ENCODE measurements at regions not wholly inside any gene's neighbourhood (a gene's known extent, or its start where the extent isn't known, plus 50 kb on each side); places are given as distances from the start of the nearest gene placed in this dataset.

GRCh38 chr5:31007672-31008071 is 185.8 kb upstream of the CDH6 start:
- ATAC-seq = no peak

GRCh38 chr5:31000287-31000686 is 193.2 kb upstream of the CDH6 start:
- ATAC-seq = no peak
- TF ChIP-seq PATZ1 (CRISPR knock-in tag; IDR thresholded peaks at IDR 0.05; ENCODE audit: borderline replicate concordance) = no peak
- TF ChIP-seq POU6F1 (CRISPR knock-in tag; IDR thresholded peaks at IDR 0.05; ENCODE audit: borderline replicate concordance, low read depth) = no peak
- no peak for TF ChIP-seq ZFP3 (CRISPR knock-in tag; IDR thresholded peaks at IDR 0.05)
- TF ChIP-seq ZNF70 (CRISPR knock-in tag; IDR thresholded peaks at IDR 0.05) = no peak
- no peak for TF ChIP-seq TSHZ2 (CRISPR knock-in tag; IDR thresholded peaks at IDR 0.05)
- TF ChIP-seq ESRRG (CRISPR knock-in tag; IDR thresholded peaks at IDR 0.05) = no peak

More at GRCh38 chr5:31007672-31008071, 185.8 kb upstream of the CDH6 start:
- TF ChIP-seq ZC3H10 (CRISPR knock-in tag; IDR thresholded peaks at IDR 0.05) (no peak), ZNF70 (CRISPR knock-in tag; IDR thresholded peaks at IDR 0.05) (no peak), ARNTL (CRISPR knock-in tag; IDR thresholded peaks at IDR 0.05; ENCODE audit: borderline replicate concordance, low read depth) (no peak), PPARA (CRISPR knock-in tag; IDR thresholded peaks at IDR 0.05; ENCODE audit: borderline replicate concordance) (no peak), PATZ1 (CRISPR knock-in tag; IDR thresholded peaks at IDR 0.05; ENCODE audit: borderline replicate concordance) (no peak), ZNF565 (CRISPR knock-in tag; conservative IDR thresholded peaks at IDR 0.05; ENCODE audit: low read depth) (no peak)

GRCh38 chr5:30997681-30998080 is 195.8 kb upstream of the CDH6 start:
- ATAC-seq = no peak
- TF ChIP-seq POU6F1 (CRISPR knock-in tag; IDR thresholded peaks at IDR 0.05; ENCODE audit: borderline replicate concordance, low read depth) = no peak
- no peak for TF ChIP-seq ZNF70 (CRISPR knock-in tag; IDR thresholded peaks at IDR 0.05)
- TF ChIP-seq TSHZ2 (CRISPR knock-in tag; IDR thresholded peaks at IDR 0.05) = no peak
- TF ChIP-seq TCF4 (CRISPR knock-in tag; IDR thresholded peaks at IDR 0.05; ENCODE audit: borderline replicate concordance) = no peak
- no peak for TF ChIP-seq CSRNP3 (CRISPR knock-in tag; IDR thresholded peaks at IDR 0.05)
- TF ChIP-seq ZNF8 (CRISPR knock-in tag; IDR thresholded peaks at IDR 0.05) = no peak
- TF ChIP-seq ZNF565 (CRISPR knock-in tag; conservative IDR thresholded peaks at IDR 0.05; ENCODE audit: low read depth) = no peak
- no peak for TF ChIP-seq PATZ1 (CRISPR knock-in tag; IDR thresholded peaks at IDR 0.05; ENCODE audit: borderline replicate concordance)
- no peak for TF ChIP-seq GLIS3 (CRISPR knock-in tag; IDR thresholded peaks at IDR 0.05)
- TF ChIP-seq CREB5 (CRISPR knock-in tag; IDR thresholded peaks at IDR 0.05; ENCODE audit: low read depth) = no peak
- TF ChIP-seq SNAI2 (CRISPR knock-in tag; IDR thresholded peaks at IDR 0.05) = no peak
- no peak for TF ChIP-seq ZC3H10 (CRISPR knock-in tag; IDR thresholded peaks at IDR 0.05)
- TF ChIP-seq RARB (CRISPR knock-in tag; IDR thresholded peaks at IDR 0.05) = no peak
- no peak for TF ChIP-seq ZFP3 (CRISPR knock-in tag; IDR thresholded peaks at IDR 0.05)
- TF ChIP-seq CSDC2 (CRISPR knock-in tag; IDR thresholded peaks at IDR 0.05) = no peak

Measured in SK-N-SH treated with all-trans-retinoic acid at 6 μM for 48 hours (cell line).